H1 (cell line): ENCODE measurements at regions not wholly inside any gene's neighbourhood (a gene's known extent, or its start where the extent isn't known, plus 50 kb on each side); places are given as distances from the start of the nearest gene placed in this dataset.

Source experiments
- CHD7 ChIP-seq: fragments of 300-600 bp; sonication (generic); IDR thresholded peaks from 2 replicates; pipeline ENCODE4 v1.7.1; 2012; ENCODE audit warnings: low read length, moderate library complexity, mild to moderate bottlenecking, inconsistent platforms; ENCODE audit not compliant: insufficient replicate concordance

- TF ChIP-seq CHD7 = no peak
These were observed 257.4 kb upstream of the XYLT1 start (continued) for GRCh38 chr16:17728196-17728595.
